ENCODE measurements at regions not wholly inside any gene's neighbourhood (a gene's known extent, or its start where the extent isn't known, plus 50 kb on each side); places are given as distances from the start of the nearest gene placed in this dataset.

DNA sequence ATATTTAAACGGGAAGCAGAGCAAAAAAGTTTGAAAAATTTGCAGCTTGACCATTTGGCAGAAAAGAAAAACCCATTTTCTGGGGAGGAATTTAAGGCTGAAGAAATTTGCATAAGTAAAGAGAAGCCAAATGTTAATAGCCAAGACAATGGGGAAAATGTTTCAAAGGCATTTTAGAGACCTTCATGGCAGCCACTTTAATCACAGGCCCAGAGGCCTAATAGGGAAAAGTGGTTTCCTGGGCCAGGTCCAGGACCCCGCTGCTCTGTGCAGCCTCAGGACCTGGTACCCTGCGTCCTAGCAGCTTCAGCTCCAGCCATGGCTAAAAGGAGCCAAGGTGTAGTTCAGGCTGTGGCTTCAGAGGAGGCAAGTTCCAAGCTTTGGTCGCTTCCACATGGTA lies 507.3 kb downstream of the SLCO4C1 start:
- TF ChIP-seq, protein P1, sequence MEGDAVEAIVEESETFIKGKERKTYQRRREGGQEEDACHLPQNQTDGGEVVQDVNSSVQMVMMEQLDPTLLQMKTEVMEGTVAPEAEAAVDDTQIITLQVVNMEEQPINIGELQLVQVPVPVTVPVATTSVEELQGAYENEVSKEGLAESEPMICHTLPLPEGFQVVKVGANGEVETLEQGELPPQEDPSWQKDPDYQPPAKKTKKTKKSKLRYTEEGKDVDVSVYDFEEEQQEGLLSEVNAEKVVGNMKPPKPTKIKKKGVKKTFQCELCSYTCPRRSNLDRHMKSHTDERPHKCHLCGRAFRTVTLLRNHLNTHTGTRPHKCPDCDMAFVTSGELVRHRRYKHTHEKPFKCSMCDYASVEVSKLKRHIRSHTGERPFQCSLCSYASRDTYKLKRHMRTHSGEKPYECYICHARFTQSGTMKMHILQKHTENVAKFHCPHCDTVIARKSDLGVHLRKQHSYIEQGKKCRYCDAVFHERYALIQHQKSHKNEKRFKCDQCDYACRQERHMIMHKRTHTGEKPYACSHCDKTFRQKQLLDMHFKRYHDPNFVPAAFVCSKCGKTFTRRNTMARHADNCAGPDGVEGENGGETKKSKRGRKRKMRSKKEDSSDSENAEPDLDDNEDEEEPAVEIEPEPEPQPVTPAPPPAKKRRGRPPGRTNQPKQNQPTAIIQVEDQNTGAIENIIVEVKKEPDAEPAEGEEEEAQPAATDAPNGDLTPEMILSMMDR (conservative IDR thresholded peaks at IDR 0.05; ENCODE audit: low read length): no peak
- TF ChIP-seq EZH2phosphoT487 (IDR thresholded peaks at IDR 0.05; ENCODE audit: borderline replicate concordance): no peak
